Thoracic aorta (tissue), 2 donors: ENCODE measurements at regions not wholly inside any gene's neighbourhood (a gene's known extent, or its start where the extent isn't known, plus 50 kb on each side); places are given as distances from the start of the nearest gene placed in this dataset.

Experiments
- ATAC-seq: fragments of 150-250 bp; one replicate; pipeline ENCODE4 v1.8.0; 2017; ENCODE audit warnings: low read depth; ENCODE audit not compliant: insufficient number of reproducible peaks, low FRiP score
- DNase-seq: peaks from one replicate; pipeline ENCODE4 v3.0.0-alpha.2; 2020; ENCODE audit warnings: low spot score
- H3K27ac ChIP-seq, 2 donors: fragments of 200-600 bp; sonication (generic); 1 replicate in 1 of 2; 2 replicates in 1 of 2; pipeline ENCODE4 v1.5.1; 2016; ENCODE audit warnings: mild to moderate bottlenecking in 2 of 2, moderate library complexity in 2 of 2
- H3K27me3 ChIP-seq: fragments of 200-600 bp; sonication (generic); replicated peaks from 2 replicates; pipeline ENCODE4 v1.6.0; 2016; ENCODE audit warnings: mild to moderate bottlenecking; ENCODE audit not compliant: insufficient read depth
- H3K36me3 ChIP-seq: fragments of 200-600 bp; sonication (generic); one replicate; pipeline ENCODE4 v1.5.1; 2016
- H3K4me1 ChIP-seq, 2 donors: fragments of 200-600 bp; sonication (generic); 1 replicate in 1 of 2; 2 replicates in 1 of 2; pipeline versions ENCODE4 v1.5.1 to v1.6.0; 2016; ENCODE audit warnings: low read depth in 2 of 2, mild to moderate bottlenecking in 1 of 2; ENCODE audit not compliant: control insufficient read depth in 1 of 2
- H3K4me3 ChIP-seq: fragments of 200-600 bp; sonication (generic); 2 replicates; pipeline ENCODE4 v1.5.1; 2016; ENCODE audit warnings: mild to moderate bottlenecking
- H3K9me3 ChIP-seq: fragments of 200-600 bp; sonication (generic); 2 replicates; pipeline ENCODE4 v1.5.1; 2016
- CTCF ChIP-seq: fragments of 200-600 bp; sonication (generic); IDR thresholded peaks from one replicate; pipeline ENCODE4 v1.5.1; 2019; ENCODE audit warnings: antibody characterized with exemption

DNA sequence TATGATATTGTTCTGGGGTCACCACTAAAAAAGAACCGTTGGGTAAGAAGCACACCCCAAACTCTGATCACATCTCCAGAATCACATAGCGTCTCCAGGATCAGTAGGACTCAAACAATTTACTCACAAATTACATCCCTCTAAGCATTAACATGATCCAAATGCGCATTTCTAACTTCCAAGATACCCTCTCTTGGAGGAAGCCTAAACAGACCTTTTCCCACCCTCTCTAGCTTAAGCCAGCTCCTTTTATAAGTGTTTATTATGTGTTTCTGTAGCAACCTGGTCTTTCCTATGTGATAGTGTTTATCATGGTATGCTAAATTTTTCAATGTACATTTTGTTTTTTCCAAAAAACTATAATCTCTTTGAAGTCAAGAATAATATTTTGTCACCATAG, 1846.5 kb downstream of the OLFM4 start:
- H3K27ac ChIP-seq: no peak overlapping the region

GRCh38 chr13:54879036-54879435, 1850.4 kb downstream of the OLFM4 start:
- H3K4me1 ChIP-seq: no peaks in the 10 kb centered on the region
- no peaks in the 10 kb centered on the region for H3K27me3 ChIP-seq
- ATAC-seq: no peak
- H3K4me3 ChIP-seq: no peak overlapping the region
- no peaks in the 10 kb centered on the region for H3K36me3 ChIP-seq
- H3K27ac ChIP-seq: no peak overlapping the region
- no peak for DNase-seq
- TF ChIP-seq CTCF: no peak
- H3K9me3 ChIP-seq: no peaks in the 10 kb centered on the region

More for the DNA sequence above, 1846.5 kb downstream of the OLFM4 start:
- TF ChIP-seq CTCF: no peak
- no peaks in the 10 kb centered on the region for H3K36me3 ChIP-seq
- no peaks in the 10 kb centered on the region for H3K27me3 ChIP-seq
- H3K4me1 ChIP-seq: no peaks in the 10 kb centered on the region
- ATAC-seq (no peak), DNase-seq (no peak)
- H3K4me3 ChIP-seq: no peak overlapping the region
- H3K9me3 ChIP-seq: no peaks in the 10 kb centered on the region

- Histone ChIP-seq H3K27ac (no peak overlapping the region), H3K9me3 (no peaks in the 10 kb centered on the region), H3K27me3 (no peaks in the 10 kb centered on the region), H3K4me3 (no peak overlapping the region), H3K4me1 (no peaks in the 10 kb centered on the region), H3K36me3 (no peaks in the 10 kb centered on the region)
- no peak for ATAC-seq
- no peak for TF ChIP-seq CTCF
- no peak for DNase-seq
Observed at GRCh38 chr13:54884682-54885081, 1856.1 kb downstream of the OLFM4 start.

GRCh38 chr13:54890976-54891375, 1862.4 kb downstream of the OLFM4 start:
- no peaks in the 10 kb centered on the region for H3K4me1 ChIP-seq
- ATAC-seq: no peak
- TF ChIP-seq CTCF: no peak
- H3K9me3 ChIP-seq: no peaks in the 10 kb centered on the region
- H3K27me3 ChIP-seq: no peaks in the 10 kb centered on the region
- no peak for DNase-seq
- no peaks in the 10 kb centered on the region for H3K36me3 ChIP-seq
- H3K4me3 ChIP-seq: no peak overlapping the region
- H3K27ac ChIP-seq: no peak overlapping the region

- H3K4me3 ChIP-seq: no peak overlapping the region
- no peaks in the 10 kb centered on the region for H3K4me1 ChIP-seq
- no peak overlapping the region for H3K27ac ChIP-seq
- DNase-seq: no peak
- no peaks in the 10 kb centered on the region for H3K36me3 ChIP-seq
- no peaks in the 10 kb centered on the region for H3K9me3 ChIP-seq
- no peaks in the 10 kb centered on the region for H3K27me3 ChIP-seq
- ATAC-seq: no peak
- TF ChIP-seq CTCF: no peak
Observed at GRCh38 chr13:54901316-54901715, 1872.7 kb downstream of the OLFM4 start.
